ENCODE measurements at regions not wholly inside any gene's neighbourhood (a gene's known extent, or its start where the extent isn't known, plus 50 kb on each side); places are given as distances from the start of the nearest gene placed in this dataset.
A peak's percentile ranks its signal among the peaks of the same experiment; 100 is the strongest.

DNA sequence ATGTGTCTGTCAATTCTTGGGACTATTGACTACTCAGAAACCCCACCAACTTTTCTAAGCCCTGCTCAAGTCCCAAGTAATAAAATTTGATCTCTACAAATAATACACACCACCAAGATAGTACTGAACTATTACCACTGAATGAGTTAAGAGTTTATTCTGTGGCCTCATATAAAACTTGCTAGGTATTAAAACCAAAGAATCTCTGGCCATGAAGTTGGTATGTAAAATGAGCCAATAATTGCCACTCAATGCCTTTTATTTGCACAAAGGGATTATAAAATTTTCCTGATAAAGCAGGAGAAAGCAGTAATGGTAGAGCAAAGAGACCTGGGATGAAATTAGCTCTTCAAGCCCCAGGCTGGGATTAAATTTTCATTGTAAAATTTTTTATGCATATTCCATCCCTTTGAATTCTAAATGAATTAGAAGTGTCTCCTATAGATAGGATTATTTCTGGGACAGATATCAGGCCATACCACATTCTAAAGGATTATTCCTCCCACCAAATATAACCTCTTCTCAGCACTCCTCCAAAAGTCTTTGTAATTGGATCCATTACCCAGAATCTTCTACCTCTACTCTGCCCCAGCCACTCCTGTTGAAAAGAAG is 450.5 kb upstream of the ACVR2A start:
- DNase-seq = no peak

GRCh38 chr2:147392180-147392579 is 452.6 kb upstream of the ACVR2A start:
- DNase-seq = no peak

- DNase-seq = no peak
These were observed 454.4 kb upstream of the ACVR2A start for GRCh38 chr2:147390475-147390874.

DNA sequence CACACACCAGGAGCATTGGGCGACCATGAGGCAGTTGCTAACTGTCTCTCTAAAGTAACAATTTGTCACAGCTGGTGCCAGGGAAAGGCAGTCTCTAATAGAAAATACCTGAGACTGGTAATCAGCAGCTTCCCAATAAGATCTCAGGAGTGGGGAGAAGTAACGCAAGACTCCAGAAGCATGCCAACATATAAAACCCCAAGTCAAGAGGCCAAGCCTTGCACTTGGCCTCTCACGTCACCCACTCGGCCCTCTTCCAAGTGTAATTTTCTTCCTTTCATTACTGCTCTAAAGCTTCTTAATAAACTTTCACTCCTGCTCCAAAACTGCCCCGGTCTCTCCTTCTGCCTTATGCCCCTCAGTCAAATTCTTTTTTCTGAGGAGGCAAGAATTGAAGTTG is 455.6 kb upstream of the ACVR2A start:
- DNase-seq = no peak

DNA sequence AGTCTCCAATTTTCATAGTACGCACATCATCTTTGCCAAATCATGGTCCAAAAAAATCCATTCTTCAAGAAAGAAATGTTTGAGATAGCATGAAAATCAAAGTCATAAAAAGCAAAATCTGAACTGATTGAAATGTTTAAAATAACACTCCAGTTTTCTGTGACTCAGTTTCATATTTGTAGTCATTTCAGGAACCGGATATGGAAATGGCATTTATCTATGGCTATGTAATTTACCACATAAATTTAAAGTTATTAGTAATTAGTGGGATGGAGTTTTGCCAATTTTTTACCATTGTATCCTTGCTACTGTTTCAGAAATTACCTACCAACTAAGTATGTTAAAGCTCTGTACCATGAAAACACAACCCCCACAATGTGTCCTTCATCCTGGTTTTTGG is 456.6 kb upstream of the ACVR2A start:
- DNase-seq = no peak

DNA sequence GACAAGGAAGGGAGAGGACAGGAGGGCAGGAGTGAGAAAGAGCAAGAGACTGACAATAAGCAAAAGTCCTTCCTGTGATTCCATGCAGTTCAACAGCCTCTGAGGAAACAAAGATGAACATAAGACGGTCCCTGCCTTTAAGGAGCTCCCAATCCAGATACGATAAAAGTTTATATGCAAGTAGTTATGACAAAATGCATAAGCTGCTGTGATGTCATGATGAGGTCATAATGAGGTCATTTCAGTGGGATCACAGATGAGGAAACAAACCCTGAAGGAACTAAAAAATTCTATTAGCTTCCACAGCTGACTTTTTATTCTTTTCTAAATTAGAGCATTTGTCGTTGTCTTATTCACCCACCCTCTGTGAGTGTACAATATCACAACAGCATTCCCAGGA is 458.5 kb upstream of the ACVR2A start:
- no peak for DNase-seq

DNA sequence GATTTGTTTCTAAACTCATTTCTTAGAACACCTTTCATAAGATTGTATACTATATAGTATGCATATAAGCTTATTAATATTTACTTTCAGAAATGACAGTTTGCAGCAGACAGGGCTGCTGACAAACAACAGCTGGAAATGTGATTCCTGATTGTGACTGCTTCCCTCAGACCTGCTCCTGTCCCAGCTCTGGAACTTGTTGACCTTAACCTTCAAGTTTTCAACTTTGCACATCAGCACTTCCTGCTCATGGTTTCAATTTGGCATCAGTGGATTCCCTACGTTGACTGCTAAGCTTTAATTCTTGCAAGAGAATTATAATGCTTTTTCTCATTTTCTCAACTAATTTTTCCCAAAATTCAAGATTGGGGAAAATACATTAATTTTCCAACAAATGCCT is 459.2 kb upstream of the ACVR2A start:
- no peak for DNase-seq

DNA sequence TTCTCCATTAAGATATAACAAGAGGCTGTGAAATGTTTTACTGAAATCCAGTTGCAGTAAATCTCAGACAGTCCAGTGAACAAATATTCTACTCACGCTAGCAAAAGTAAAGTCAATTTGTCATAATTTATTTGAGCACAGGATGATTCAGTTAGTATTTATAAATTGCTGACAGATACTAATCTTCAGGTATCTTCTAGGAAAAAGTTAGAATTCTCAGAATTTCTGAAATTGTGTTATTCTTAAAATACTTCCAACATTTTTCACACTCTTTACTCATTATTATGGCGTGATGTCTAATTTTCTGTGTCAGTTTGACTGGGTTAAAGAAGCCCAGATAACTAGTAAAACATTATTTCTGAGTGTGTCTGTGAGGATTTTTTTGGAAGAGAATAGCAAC is 460.2 kb upstream of the ACVR2A start:
- no peak for DNase-seq

DNA sequence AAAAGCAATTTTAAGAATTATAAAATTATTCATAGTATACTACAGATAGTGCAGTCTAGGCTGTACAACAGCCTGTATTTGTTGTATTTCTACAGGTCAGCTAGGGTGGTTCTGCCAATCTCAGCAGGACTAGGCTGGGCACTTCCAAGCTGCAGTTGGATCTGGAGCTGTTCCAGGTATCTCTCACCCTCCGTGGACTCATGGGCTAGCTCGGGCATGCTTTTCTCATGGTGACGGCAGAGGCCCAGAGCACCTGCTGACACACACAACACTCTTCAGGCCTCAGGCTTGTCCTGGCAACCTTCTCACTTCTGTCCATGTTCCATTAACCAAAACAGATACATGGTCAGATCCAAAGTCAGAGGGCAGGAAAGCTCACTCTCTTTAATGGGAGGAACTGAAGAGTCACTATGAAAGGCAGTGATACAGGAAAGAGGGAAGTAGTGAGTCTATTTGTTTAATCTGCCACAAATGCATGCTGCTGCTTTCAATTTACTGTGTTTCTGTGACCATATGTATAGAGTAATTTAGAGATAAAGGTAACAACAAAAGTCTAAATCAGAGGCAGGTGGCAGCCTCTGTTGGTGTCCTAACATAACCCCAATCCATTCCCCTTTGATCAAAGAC is 462.4 kb upstream of the ACVR2A start:
- DNase-seq = peak; percentile 79

DNA sequence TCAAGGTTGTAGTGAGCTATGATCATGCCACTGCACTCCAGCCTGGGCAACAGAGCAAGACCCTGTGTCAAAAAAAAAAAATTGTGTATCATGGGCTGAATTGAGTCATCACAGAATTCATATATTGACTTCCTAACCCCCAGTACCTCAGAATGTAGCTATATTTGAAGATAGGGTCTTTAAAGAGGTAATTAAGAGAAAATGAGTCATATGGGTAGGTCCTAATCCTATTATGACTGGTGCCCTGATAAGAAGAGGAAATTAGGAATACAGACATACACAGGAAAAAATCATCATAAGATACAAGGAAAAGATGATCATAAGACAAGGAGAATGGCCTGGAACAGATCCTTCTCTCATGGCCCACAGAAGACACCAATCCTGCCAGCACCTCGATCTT is 466.4 kb upstream of the ACVR2A start:
- no peak for DNase-seq

DNA sequence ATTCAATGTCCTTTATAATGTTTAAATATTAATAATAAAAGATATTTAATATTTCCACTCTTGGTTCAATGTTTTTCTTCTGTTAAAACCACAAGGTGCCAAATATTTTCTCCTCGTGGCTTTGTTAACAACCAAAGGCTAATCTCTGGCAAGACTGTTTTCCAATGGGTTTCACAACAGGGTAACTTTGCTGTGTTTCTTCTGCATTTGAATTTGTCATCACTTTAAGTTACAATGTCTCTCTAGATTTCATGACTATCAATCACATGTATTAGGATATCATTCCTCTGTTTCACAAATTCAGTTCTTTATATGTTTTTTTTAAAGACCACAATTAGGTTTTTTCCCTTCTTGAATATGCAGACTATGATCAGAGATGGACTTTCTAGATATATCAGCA is 469.8 kb upstream of the ACVR2A start:
- no peak for DNase-seq

DNA sequence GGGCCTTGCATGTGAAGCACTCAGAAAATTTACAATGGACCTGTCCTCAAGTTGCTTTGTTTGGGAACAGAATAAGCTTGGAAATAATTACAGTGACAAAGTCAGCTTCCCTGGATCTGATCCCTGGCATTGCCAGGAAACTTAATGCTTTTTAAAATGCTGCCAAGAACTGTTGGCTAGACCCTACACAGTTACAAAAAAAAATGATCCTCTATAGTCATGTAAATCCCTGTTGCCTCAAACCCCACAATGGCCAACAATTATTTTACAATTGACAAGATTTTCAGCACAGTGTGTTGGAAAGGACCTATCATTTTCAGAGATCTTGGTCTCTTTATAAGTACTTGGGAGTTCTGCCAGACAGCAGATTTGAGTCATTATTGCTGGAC is 470.4 kb upstream of the ACVR2A start:
- no peak for DNase-seq

GRCh38 chr2:147373800-147374422 is 470.9 kb upstream of the ACVR2A start:
- DNase-seq = no peak

DNA sequence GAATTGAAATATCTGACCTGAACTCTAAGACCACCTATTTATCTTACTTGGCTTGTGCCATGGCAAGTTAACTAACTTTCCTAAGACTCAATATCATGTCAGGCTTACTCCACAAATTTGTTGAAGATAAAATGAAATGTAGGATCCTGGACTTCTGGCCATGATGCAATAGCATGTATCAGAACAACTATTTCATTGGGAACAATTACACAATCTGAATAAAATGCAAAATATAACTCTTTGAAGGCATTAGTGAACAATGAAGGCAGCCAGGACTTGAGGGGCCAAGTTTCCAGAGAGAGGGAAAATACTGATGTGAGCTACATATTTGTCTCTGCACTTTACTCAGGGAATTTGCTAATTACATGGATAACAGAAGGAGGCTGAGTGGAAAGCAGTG is 476.5 kb upstream of the ACVR2A start:
- DNase-seq = no peak

- DNase-seq = no peak
These were observed 478.6 kb upstream of the ACVR2A start for GRCh38 chr2:147366279-147366678.

- no peak for DNase-seq
These were observed 479.2 kb upstream of the ACVR2A start for GRCh38 chr2:147365622-147366021.

DNA sequence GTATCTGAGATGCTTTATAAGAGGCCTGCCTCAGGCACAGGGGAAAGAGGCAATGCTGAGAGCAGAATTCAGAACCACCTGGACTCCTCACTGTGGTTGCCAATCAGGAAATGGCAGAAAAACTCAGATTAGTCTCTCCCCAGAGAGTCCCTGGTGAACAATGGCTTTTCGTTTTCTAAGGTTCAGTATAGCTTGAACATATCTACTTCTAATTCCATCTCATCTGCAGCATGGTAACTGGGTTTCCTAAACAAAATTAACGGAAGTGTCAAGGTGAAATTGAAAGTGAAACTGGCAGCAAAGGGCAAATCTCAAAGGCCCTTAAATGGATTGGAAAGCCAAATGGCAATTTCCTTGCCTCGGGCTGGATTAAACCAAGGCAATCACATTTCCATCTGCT is 480.2 kb upstream of the ACVR2A start:
- no peak for DNase-seq

DNA sequence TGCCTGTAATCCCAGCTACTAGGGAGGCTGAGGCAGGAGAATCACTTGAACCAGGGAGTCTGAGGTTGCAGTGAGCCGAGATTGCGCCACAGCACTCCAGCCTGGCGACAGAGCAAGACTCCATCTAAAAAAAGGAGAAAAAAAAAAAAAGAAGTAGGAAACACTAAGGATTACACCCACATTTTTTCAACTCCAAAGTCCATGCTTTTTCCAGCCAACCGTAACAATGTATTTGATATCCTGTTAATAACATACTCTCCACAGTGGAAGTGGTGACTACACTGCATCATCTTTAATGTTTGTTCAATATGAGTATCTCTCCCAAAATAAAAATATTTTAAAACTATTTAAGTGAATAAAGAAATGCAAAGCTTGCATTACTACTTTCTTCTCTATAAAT is 481.6 kb upstream of the ACVR2A start:
- DNase-seq = no peak

- DNase-seq = no peak
These were observed 486.5 kb upstream of the ACVR2A start for GRCh38 chr2:147358375-147358774.

- DNase-seq = no peak
These were observed 488.7 kb upstream of the ACVR2A start for GRCh38 chr2:147356157-147356556.

DNA sequence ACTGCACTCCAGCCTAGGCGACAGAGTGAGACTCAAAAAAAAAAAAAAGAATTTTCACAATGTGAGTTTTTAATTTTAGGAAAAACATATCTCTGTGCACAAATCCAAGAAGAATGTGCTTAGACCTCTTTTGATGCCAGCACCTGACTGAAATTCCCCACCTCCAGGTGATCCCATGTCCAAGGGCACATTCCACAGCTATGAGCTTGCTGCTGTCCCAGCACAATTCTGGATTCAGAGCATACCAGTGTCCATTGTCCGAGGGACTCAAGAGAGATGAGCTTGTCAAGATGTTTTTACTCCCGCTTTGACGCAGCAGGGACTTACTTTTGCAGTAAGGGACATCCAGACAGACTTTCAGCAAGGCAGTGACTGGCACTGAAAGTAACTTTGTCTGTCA is 489.1 kb upstream of the ACVR2A start:
- DNase-seq = no peak

GRCh38 chr2:147353072-147353381 is 491.8 kb upstream of the ACVR2A start:
- no peak for DNase-seq

GRCh38 chr2:147352264-147353071 is 492.4 kb upstream of the ACVR2A start:
- no peak for DNase-seq

DNA sequence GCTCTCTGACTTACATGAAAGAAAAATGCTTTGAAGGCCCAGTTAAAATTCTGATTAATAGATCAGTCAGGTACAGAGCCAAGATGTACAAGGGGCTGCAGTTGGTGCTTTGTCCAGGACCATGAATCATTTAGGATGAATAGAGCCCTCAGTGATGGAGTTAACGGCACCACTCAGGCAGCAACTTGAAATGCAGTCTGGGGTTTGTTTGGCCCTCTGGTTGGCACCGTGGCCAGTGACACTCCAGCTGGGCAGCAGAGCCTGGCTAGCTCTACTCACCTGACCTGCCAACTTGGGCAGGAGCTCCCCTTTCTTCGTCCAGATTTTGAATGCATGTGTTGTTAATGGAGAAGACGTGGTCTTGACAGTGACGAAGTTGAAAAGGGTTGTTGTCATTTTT is 493.0 kb upstream of the ACVR2A start:
- no peak for DNase-seq
